ENCODE measurements at regions not wholly inside any gene's neighbourhood (a gene's known extent, or its start where the extent isn't known, plus 50 kb on each side); places are given as distances from the start of the nearest gene placed in this dataset.
A peak's percentile ranks its signal among the peaks of the same experiment; 100 is the strongest.
"Not testable (repeated sequence)": the region's sequence is repeated elsewhere in the genome, so short reads cannot be mapped to it uniquely, and the experiment has no call there.

GRCh38 chr19:20482721-20483120 is 82.9 kb downstream of the ZNF737 start:
- DNase-seq (ENCODE audit: low read depth in 2 of 3, low spot score in 2 of 3): no peak

- no peak for DNase-seq (ENCODE audit: low read depth in 2 of 3, low spot score in 2 of 3)
Measured at GRCh38 chr19:20481736-20482135, 83.8 kb downstream of the ZNF737 start.

GRCh38 chr19:20479483-20479882 is 86.1 kb downstream of the ZNF737 start:
- no peak for DNase-seq (ENCODE audit: low read depth in 2 of 3, low spot score in 2 of 3)

- no peak for DNase-seq (ENCODE audit: low read depth in 2 of 3, low spot score in 2 of 3)
Measured at GRCh38 chr19:20478936-20479335, 86.6 kb downstream of the ZNF737 start.

- no peak for DNase-seq (ENCODE audit: low read depth in 2 of 3, low spot score in 2 of 3)
Measured at GRCh38 chr19:20472854-20473253, 92.7 kb downstream of the ZNF737 start.

- no peak for DNase-seq (ENCODE audit: low read depth in 2 of 3, low spot score in 2 of 3)
Measured at GRCh38 chr19:20471431-20471830, 94.2 kb downstream of the ZNF737 start.

GRCh38 chr19:20470345-20471135 is 95.0 kb downstream of the ZNF737 start:
- DNase-seq (ENCODE audit: low read depth in 2 of 3, low spot score in 2 of 3): no peak

GRCh38 chr19:20466638-20466990 is 99.0 kb downstream of the ZNF737 start:
- DNase-seq (ENCODE audit: low read depth in 2 of 3, low spot score in 2 of 3): not testable (repeated sequence)

GRCh38 chr19:20465922-20466637 is 99.5 kb downstream of the ZNF737 start:
- DNase-seq (ENCODE audit: low read depth in 2 of 3, low spot score in 2 of 3): not testable (repeated sequence)

- DNase-seq (ENCODE audit: low read depth in 2 of 3, low spot score in 2 of 3): no peak
Measured at GRCh38 chr19:20453425-20453935, 112.1 kb downstream of the ZNF737 start.

GRCh38 chr19:20444202-20444885 is 121.2 kb downstream of the ZNF737 start:
- DNase-seq (ENCODE audit: low read depth in 2 of 3, low spot score in 2 of 3): no peak

- not testable (repeated sequence) for DNase-seq (ENCODE audit: low read depth in 2 of 3, low spot score in 2 of 3)
Measured at GRCh38 chr19:20432266-20432842, 133.2 kb downstream of the ZNF737 start.

GRCh38 chr19:20431826-20432225 is 133.8 kb downstream of the ZNF737 start:
- no peak for DNase-seq (ENCODE audit: low read depth in 2 of 3, low spot score in 2 of 3)

- peak in 2 of 3 donors; percentile 56 to 65 for DNase-seq (ENCODE audit: low read depth in 2 of 3, low spot score in 2 of 3)
Measured at GRCh38 chr19:20423381-20424197, 142.0 kb downstream of the ZNF737 start.

GRCh38 chr19:20422216-20423205 is 143.1 kb downstream of the ZNF737 start:
- DNase-seq (ENCODE audit: low read depth in 2 of 3, low spot score in 2 of 3): no peak

- DNase-seq (ENCODE audit: low read depth in 2 of 3, low spot score in 2 of 3): no peak
Measured at GRCh38 chr19:20416661-20417060, 148.9 kb downstream of the ZNF737 start.

GRCh38 chr19:20414120-20414519 is 151.5 kb downstream of the ZNF737 start:
- DNase-seq (ENCODE audit: low read depth in 2 of 3, low spot score in 2 of 3): no peak

- no peak for DNase-seq (ENCODE audit: low read depth in 2 of 3, low spot score in 2 of 3)
Measured at GRCh38 chr19:20413705-20414104, 151.9 kb downstream of the ZNF737 start.

GRCh38 chr19:20412846-20413245 is 152.7 kb downstream of the ZNF737 start:
- DNase-seq (ENCODE audit: low read depth in 2 of 3, low spot score in 2 of 3): no peak
